Right kidney (tissue), 1 donor: ENCODE measurements at regions not wholly inside any gene's neighbourhood (a gene's known extent, or its start where the extent isn't known, plus 50 kb on each side); places are given as distances from the start of the nearest gene placed in this dataset.
"Not testable (repeated sequence)": the region's sequence is repeated elsewhere in the genome, so short reads cannot be mapped to it uniquely, and the experiment has no call there.

ENCODE experiments used
- DNase-seq: peaks from one replicate; pipeline ENCODE4 v3.0.0-alpha.2; 2016

GRCh38 chr7:24436131-24436920 is 136.9 kb upstream of the PALS2 start:
- no peak for DNase-seq

GRCh38 chr7:24438232-24438631 is 135.0 kb upstream of the PALS2 start:
- DNase-seq, result no peak

DNA sequence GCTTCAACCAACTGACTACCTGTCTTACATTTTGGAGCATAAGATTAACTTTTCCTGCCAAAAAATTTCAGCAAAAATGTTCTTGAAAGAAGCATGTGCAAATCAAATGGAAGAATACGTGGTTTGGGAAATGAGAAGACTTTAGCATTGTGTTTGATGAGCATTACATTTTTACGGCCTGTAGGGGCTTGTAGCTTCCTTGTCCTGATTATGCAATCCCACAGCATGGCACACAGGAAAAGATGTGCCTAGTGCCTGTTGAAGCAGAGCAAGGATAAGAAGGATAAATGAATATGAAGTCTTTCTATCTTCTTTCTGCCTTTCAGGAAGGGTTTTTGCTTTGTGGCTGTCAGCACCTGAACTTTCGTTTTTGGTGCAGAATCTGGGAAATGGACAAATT is 134.1 kb upstream of the PALS2 start:
- not testable (repeated sequence) for DNase-seq

GRCh38 chr7:24440892-24441291 is 132.4 kb upstream of the PALS2 start:
- no peak for DNase-seq

- no peak for DNase-seq
Observed at GRCh38 chr7:24441314-24442027, 131.8 kb upstream of the PALS2 start.

- no peak for DNase-seq
Observed at GRCh38 chr7:24442170-24442777, 131.0 kb upstream of the PALS2 start.

GRCh38 chr7:24444666-24445440 is 128.4 kb upstream of the PALS2 start:
- no peak for DNase-seq

- DNase-seq, result no peak
Observed at GRCh38 chr7:24448038-24448437, 125.2 kb upstream of the PALS2 start.

DNA sequence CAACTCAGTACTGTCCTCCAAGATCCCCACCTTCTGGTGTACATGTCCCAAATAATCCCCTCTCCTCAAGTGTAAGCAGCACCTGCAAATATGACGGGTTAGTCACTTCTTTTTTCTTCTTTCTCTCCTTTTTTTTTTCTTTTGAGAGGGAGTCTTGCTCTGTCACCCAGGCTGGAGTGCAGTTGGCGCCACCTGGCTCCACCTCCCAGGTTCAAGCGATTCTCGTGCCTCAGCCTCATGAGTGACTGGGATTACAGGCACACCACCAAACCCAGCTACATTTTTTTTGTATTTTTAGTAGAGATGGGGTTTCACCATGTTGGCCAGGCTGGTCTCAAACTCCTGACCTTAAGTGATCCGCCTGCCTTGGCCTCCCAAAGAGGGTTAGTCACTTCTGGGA is 123.8 kb upstream of the PALS2 start:
- not testable (repeated sequence) for DNase-seq

DNA sequence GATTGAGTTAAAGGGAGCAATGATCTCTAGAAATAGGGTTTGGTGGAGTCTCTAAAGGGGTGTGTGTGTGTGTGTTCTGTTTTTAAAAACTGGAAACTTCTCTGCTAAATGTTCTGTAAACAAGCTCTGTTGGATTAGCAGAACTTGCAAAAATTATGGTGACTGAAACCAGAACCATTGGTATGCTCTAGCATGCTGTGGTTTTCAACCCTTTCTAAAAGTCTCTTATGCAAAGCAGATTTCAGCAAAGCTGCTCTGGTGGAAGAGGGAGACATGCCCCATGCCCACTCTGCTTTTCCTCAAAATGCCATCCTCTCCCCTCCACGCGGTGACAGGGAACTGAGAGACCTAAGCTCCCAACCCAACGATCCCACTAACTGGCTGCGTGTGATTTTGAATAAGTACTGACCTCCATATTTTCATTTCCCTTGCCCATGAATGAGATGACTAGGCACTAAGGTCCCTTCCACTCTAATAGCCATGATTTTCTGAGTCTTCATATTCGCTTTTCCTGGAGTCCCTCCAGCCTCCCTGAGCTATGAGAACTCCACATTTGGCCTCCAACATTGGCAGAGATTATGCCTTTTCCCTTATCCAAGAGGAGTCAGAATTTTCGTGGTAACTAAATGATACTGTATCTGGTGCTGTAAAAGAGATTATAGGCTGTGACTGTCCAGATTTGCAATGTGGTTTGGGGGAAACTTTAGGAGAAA is 117.3 kb upstream of the PALS2 start:
- DNase-seq, result no peak

DNA sequence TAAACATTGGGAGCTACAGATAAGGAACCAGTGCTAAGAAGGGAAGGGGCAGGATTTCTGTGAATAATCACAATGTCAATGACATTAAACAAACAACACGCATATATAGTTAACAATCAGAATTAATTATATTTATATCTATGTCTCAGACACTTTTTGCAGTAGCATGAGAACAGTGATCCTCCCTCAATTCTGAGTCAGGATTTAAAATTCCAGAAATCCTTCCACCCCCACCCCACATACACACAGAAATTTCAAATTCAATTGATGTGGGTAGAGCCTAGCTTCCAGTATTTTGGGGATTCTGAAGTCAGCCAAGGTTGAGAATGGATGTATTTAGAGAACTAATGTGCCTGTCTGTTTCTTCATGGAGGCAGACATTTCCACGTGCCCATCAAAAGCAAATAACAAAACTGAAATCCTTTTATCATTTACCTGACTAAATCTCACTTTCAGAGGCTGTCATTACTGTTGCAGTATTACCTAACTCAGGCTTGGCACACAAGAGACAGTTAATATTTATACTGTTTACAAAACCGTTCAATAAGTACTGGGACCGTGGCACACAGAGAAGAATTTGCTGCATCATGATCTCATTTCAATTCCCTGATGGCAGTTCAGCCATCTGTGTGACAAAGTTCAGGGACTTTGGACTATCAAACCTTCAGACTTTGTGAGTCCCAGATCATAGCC is 116.6 kb upstream of the PALS2 start:
- DNase-seq, result no peak

- DNase-seq, result no peak
Observed at GRCh38 chr7:24457219-24457558, 116.1 kb upstream of the PALS2 start.

DNA sequence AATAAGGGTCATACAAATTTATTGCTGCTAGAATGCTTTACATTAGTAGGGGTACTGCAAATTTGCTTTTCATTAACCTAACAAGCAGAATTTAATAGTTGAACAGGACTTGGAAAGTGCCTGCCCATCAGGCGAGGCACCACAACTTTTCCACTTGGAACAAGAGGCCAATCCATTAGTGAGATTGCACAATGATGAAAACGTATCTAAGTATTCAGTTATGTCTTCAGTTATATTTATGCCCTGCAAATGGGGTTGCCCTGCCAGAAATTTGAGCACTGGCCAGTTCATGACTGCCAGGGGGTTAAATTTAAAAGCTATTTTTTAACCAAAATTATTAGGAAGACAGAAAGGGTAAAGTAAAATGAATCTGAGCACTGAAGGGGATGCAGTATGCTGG is 111.1 kb upstream of the PALS2 start:
- no peak for DNase-seq

GRCh38 chr7:24462984-24463383 is 110.3 kb upstream of the PALS2 start:
- DNase-seq, result no peak

DNA sequence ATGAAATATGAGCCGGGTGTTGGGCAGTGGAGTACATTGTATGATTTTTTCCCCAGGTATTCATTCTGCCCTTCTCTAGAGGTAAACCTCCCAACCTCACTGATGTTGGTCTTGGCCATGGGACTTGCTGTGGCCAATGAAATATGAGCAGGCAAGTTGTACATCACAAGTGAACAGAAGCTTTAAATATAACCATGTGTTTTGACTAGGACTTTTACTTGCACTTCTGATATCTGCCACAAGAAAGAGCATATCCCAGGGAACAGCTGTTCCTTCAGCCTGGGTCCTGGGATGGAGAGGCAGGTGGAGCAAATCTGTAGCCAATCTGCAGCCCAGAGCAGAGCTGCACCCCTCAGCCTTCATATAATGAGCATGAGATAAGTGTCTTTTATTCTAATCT is 109.8 kb upstream of the PALS2 start:
- no peak for DNase-seq

GRCh38 chr7:24464861-24465260 is 108.4 kb upstream of the PALS2 start:
- DNase-seq, result no peak

DNA sequence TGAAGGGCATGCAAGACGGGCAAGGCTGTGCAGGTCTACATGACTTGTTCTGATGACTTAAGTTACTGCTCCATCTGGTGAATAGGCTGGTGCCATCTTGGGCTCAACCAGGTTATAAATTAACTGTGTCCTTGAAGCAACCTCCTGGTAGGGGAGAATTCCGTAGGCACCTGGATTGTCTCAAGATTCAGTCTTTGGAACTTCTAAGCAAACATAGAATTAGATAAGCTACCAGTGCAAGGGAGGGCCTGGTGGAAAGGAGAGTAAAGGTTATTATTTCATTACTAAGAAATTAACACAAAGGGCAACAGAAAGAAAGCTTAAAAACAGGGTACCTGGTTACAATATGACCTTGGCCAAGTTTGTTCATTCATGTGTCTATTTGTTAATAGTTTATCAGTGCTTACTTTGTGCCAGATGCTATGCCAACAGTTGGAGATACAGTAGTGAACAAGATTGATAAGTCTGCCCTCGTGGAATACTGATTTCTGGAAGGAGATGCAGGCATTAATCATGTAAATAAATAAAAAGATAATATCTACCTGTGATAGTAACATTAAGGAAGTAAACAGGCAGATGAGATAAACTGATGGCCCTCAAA is 107.0 kb upstream of the PALS2 start:
- DNase-seq, result no peak

DNA sequence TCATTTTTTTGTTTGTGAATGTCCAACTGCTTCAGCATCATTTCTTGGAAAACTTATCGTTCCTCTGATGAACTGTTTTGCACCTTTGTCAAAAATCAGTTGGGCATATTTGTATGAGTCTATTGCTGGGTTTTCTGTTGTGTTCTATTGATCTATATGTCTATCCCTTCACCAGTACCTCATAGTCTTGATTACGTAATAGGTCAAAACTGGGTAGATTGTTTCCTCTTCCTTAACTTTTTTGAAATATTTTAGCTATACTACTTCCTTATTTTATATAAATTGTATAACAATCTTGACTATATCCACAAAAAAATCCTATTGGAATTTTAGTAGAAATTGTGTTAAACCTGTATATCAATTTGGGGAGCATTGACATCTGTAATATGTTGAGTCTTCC is 104.1 kb upstream of the PALS2 start:
- DNase-seq, result no peak

DNA sequence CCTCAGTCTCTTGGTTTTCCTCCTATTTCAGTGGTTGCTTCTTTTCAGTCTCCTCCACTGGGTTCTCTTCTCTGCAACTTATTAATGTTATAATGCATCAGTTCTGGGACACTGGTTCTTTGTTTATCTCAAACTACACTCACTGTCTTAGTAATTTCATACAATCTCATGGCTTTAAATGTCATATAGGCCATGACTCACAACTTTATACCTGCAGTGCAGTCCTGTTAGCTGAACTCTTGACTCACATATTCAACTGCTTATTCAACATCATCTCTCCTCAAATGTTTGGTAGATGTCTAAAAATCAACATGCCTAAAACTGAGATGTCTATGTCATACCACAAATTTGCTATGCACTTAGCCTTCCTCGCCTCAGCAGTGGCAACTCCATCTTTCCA is 101.2 kb upstream of the PALS2 start:
- DNase-seq, result no peak

- DNase-seq, result no peak
Observed at GRCh38 chr7:24475166-24475961, 97.9 kb upstream of the PALS2 start.
